HG02973 (cell line): ENCODE measurements at regions not wholly inside any gene's neighbourhood (a gene's known extent, or its start where the extent isn't known, plus 50 kb on each side); places are given as distances from the start of the nearest gene placed in this dataset.

ENCODE experiments used
- ATAC-seq: cut with Tn5 transposase; IDR thresholded peaks from one replicate; pipeline ENCODE4 v1.9.1; 2021; ENCODE audit warnings: moderate library complexity; ENCODE audit not compliant: unreplicated experiment

GRCh38 chr12:114742363-114742762 is 58.4 kb upstream of the TBX3 start:
- no peak for ATAC-seq

DNA sequence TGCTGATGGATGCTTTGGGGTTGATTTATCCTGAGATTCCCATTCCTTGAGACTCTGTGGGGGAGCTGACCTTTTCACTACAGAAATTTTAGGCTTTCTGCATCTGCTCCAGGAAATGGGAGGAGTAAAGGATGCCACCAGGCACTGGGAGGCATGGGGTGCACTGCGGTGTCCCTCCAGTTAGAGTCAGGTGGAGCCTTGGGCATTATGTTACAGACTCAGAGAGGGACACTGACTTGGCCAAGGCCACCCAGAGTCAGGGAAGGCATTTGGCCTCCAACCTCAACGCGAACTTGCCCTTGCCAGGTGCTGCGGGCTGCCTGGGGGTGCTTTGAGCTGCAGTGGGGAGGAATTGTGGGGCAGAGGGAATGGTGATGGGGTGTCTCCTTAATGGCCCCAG is 58.0 kb upstream of the TBX3 start:
- ATAC-seq: no peak

DNA sequence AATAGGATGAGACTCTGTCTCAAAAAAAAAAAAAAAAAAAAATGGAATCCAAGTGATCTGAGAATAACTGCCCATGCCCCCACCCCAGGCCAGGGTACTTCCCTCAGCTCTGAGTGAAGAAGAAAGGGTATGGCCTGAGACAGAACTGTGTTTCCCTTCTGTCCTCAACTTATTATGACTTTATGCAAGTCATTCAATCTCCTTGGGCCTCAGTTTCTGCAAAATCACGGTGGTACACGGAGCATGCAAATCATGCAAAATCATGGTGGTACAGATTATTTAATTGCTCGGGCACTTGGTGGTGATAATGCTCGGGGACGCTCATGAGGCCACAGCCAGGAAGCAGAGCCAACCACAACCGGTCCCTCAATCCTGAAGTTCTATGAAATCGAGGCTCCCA is 56.5 kb upstream of the TBX3 start:
- ATAC-seq: no peak

DNA sequence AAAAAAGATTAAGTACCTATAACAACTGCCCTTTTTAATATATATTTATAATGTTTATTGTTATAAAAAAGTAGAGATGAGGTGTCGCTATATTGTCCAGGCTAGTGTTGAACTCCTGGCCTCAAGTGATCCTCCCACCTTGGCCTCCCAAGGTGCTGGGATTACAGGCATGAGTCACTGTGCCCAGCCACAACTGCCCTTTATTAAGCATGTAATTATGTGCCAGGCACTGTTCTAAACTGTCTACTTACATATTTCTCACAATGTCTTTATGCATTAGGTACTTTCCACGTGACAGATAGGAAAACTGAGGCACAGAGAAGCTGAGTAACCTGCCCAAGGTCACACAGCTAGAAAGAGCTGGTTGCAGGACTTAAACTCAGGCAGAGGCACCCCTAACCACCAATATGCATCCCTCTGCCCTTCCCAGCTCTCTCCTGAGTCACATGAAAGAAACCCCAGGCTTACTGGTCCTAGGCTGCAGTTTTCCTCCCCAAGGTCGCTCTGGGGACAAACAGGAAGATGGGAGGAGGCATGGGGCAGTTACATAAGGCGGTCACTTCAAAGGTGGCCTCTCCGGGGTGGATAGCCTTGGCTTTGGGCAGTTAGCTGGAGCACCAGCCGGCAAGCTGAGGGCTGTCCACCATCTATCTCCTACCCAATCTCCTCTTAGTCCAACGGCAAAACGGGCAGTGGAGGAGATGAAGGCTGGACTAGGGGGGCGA is 54.6 kb upstream of the TBX3 start:
- ATAC-seq: no peak

- no peak for ATAC-seq
These were observed 51.9 kb upstream of the TBX3 start for GRCh38 chr12:114735680-114736374.

DNA sequence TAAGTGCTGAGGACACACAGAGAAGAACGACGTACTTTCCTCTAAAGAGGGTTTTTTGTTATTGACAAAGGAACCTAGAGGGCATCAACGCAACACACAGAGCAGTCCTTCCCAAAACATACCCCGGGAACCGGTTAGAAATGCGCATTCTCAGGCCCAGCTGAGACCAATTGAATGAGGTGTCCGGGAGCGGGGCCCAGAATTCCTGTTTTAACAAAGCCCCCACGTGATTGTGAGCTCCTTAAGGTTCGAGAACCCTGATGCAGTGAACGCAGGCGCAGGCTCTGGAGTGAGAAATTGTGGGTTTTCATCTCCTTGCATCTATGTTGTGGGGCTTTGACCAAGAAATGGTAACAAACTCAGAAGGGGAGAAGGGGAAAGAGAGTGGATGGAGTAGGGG is 51.0 kb upstream of the TBX3 start:
- no peak for ATAC-seq

GRCh38 chr12:114733919-114734318 is 49.9 kb upstream of the TBX3 start:
- ATAC-seq: no peak
